Brain microvascular endothelial cell (primary cell): ENCODE measurements at regions not wholly inside any gene's neighbourhood (a gene's known extent, or its start where the extent isn't known, plus 50 kb on each side); places are given as distances from the start of the nearest gene placed in this dataset.

Source experiments
- DNase-seq: peaks from one replicate; pipeline ENCODE4 v3.0.0-alpha.2; 2020
- H3K27ac ChIP-seq: fragments of 250-450 bp; sonication (Bioruptor Pico); 2 replicates; pipeline ENCODE4 v1.5.1; 2020; ENCODE audit warnings: mild to moderate bottlenecking, moderate library complexity
- H3K27me3 ChIP-seq: fragments of 250-450 bp; sonication (Bioruptor Pico); replicated peaks from 2 replicates; pipeline ENCODE4 v1.5.1; 2020; ENCODE audit warnings: mild to moderate bottlenecking
- H3K36me3 ChIP-seq: fragments of 250-450 bp; sonication (Bioruptor Pico); replicated peaks from 2 replicates; pipeline ENCODE4 v1.5.1; 2020; ENCODE audit warnings: mild to moderate bottlenecking
- H3K4me3 ChIP-seq: 2 replicates; pipeline ENCODE4 v1.5.1; 2011; ENCODE audit warnings: low read depth, mild to moderate bottlenecking, control low read depth, low read length, moderate library complexity
- in situ Hi-C: cut with HindIII; loops from 2 replicates; pipeline ENCODE4 v1.10.0; 2017; ENCODE audit warnings: low sequenced_read_pairs, low pct_ligation_motif_present
- TF ChIP-seq, protein P1 (sequence below): IDR thresholded peaks from 2 replicates; pipeline ENCODE4 v1.5.1; 2011; ENCODE audit warnings: low read depth, mild to moderate bottlenecking, moderate library complexity, low read length, control low read depth, inconsistent platforms; ENCODE audit errors: missing control alignments

DNA sequence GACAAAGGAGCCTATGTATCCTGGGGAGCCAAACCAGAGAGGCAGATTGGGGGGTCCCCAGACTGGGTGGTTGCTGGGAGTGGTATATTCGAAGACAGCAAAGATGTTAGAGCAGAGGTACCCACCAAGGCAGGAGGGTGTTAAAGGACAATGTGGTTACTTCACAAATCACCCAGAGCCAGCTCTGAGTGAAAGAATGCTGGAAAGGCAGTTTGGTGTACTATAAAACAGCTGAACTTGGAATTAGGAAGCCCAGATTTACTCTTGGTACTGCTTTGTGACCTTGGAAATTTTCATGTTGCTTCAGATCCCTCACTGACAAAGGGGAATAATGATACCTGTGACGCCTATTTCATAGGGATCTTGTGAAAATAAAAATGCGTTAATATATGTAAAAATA lies 121.6 kb downstream of the CD164 start:
- no peak overlapping the region for H3K4me3 ChIP-seq
- TF ChIP-seq, protein P1, sequence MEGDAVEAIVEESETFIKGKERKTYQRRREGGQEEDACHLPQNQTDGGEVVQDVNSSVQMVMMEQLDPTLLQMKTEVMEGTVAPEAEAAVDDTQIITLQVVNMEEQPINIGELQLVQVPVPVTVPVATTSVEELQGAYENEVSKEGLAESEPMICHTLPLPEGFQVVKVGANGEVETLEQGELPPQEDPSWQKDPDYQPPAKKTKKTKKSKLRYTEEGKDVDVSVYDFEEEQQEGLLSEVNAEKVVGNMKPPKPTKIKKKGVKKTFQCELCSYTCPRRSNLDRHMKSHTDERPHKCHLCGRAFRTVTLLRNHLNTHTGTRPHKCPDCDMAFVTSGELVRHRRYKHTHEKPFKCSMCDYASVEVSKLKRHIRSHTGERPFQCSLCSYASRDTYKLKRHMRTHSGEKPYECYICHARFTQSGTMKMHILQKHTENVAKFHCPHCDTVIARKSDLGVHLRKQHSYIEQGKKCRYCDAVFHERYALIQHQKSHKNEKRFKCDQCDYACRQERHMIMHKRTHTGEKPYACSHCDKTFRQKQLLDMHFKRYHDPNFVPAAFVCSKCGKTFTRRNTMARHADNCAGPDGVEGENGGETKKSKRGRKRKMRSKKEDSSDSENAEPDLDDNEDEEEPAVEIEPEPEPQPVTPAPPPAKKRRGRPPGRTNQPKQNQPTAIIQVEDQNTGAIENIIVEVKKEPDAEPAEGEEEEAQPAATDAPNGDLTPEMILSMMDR = no peak
- no peak overlapping the region for H3K27ac ChIP-seq
- in situ Hi-C loops = no loop called here
- DNase-seq = no peak
- H3K36me3 ChIP-seq = no peaks in the 10 kb centered on the region
- no peaks in the 10 kb centered on the region for H3K27me3 ChIP-seq

DNA sequence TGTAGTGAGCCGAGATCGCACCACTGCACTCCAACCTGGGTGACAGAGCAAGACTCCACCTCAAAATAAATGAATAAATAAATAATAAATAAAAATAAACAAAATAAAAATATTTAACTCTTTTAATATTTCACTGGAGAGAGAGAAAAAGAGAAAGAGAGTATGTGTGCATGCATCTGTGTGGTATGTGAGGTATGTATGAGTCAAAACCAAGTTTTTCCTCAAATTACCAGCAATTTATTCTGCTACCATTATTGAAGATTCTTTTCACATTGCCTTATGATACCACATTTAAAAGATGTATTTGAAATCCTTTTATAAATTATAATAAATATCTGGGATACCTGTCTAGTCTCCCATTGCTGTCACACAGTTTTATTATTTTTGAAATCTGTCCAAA lies 122.1 kb downstream of the CD164 start:
- TF ChIP-seq, protein P1 = no peak
- in situ Hi-C loops = no loop called here
- DNase-seq = no peak
- H3K27me3 ChIP-seq = no peaks in the 10 kb centered on the region
- no peaks in the 10 kb centered on the region for H3K36me3 ChIP-seq
- no peak overlapping the region for H3K4me3 ChIP-seq
- H3K27ac ChIP-seq = no peak overlapping the region

DNA sequence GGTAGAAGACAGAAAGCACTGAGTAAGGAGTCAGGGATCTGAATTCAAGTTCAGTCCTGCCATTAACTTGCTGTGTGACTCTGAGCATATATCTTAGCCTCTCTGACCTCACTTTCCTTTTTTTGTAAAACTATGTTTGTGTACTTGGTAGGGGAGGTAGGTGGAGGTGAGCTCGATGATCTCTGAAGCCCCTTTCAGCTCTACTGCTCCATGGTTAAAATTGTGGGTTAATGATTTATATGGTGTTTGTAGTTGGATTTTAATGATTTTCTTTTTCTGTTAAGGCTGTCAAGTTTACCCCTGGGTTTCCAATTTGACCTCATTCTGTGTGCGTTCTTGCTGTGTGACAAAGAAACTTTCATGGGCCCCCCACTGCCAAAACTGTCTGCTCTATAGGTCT lies 124.1 kb downstream of the CD164 start:
- DNase-seq = no peak
- in situ Hi-C loops = no loop called here
- Histone ChIP-seq H3K36me3 (no peaks in the 10 kb centered on the region), H3K27me3 (no peaks in the 10 kb centered on the region), H3K4me3 (no peak overlapping the region), H3K27ac (no peak overlapping the region)
- TF ChIP-seq, protein P1 = no peak

DNA sequence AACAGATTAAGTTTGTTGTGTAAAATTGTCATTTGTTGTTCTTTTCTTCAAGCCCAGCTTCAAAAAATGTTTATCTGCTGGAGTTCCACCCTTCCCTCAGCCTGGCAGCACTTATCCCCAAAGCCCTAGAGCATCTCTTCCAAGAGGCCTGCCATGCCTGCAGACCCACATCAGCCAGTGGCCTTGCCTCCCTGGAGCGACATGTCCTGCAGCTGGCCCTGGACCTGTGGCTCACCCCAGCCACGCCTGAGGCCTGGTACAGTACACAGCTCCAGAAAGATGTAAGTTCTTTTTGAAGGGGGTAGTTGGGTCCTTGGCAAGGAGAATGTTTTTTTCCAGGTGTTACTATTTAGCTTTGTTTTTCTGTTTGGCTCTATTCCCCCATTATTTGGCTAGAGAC lies 124.8 kb downstream of the CD164 start:
- Histone ChIP-seq H3K27me3 (no peaks in the 10 kb centered on the region), H3K4me3 (no peak overlapping the region), H3K27ac (no peak overlapping the region), H3K36me3 (no peaks in the 10 kb centered on the region)
- in situ Hi-C loops = no loop called here
- DNase-seq = no peak
- TF ChIP-seq, protein P1 = no peak

DNA sequence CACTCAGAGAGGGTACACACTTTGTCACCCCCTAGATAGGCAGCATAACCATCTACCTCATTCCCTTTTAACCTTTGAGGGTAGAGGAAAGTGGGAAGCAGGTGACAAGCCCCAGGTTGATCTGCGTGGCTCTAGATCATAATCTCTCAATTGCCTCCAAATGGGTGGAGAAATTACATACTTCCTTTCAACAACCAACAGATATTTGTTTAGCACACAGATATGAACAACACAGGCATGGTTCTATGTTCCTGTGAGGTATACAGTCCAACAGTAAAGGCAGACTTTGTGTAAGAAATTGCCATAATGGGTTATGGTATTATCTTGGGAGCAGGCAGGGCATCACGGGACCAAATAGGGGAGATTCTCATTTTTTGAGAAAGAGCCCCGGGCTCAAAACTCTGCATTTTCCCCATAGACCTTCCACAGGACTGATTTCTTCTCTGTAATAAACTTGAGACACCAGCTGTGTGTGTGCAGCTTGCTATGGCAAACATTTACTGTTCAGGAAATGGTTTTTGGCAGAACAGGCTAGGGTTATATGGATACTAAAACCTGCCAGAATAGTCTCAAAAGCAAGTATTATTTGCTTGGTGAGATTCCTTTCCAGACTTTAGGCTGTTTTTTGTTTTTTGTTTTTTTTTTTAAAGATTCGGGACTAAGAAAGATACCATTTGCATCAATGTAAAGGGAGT lies 126.2 kb downstream of the CD164 start:
- TF ChIP-seq, protein P1 = no peak
- no peak for DNase-seq
- H3K4me3 ChIP-seq = no peak overlapping the region
- no peak overlapping the region for H3K27ac ChIP-seq
- in situ Hi-C loops = no loop called here
- no peaks in the 10 kb centered on the region for H3K36me3 ChIP-seq
- H3K27me3 ChIP-seq = no peaks in the 10 kb centered on the region

DNA sequence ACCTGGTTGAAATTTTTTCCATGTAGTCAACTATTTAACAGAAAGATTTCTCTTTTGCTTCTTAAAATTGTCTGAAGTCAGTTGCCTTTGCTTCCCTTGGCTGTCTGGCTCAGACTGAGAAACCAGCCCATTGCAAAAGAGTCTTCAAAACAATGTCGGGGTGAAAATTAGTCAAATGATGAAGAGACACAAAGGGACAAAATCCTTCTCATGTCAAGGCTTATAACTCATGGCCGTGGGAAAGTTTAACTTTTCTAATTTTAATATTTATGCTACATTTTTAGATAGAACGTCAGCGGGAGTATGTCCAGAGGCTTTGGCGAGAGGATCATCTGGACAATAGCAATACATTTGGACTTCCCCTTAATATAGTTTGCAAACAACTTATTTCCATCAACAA lies 127.2 kb downstream of the CD164 start:
- DNase-seq = no peak
- Histone ChIP-seq H3K27me3 (no peaks in the 10 kb centered on the region), H3K36me3 (no peaks in the 10 kb centered on the region), H3K27ac (no peak overlapping the region), H3K4me3 (no peak overlapping the region)
- in situ Hi-C loops = no loop called here
- TF ChIP-seq, protein P1 = no peak
